ENCODE measurements at regions not wholly inside any gene's neighbourhood (a gene's known extent, or its start where the extent isn't known, plus 50 kb on each side); places are given as distances from the start of the nearest gene placed in this dataset.

GRCh38 chr3:194769020-194769643 lies 83.4 kb downstream of the FAM43A start:
- peak; percentile 98 for DNase-seq (ENCODE audit: low spot score)

DNA sequence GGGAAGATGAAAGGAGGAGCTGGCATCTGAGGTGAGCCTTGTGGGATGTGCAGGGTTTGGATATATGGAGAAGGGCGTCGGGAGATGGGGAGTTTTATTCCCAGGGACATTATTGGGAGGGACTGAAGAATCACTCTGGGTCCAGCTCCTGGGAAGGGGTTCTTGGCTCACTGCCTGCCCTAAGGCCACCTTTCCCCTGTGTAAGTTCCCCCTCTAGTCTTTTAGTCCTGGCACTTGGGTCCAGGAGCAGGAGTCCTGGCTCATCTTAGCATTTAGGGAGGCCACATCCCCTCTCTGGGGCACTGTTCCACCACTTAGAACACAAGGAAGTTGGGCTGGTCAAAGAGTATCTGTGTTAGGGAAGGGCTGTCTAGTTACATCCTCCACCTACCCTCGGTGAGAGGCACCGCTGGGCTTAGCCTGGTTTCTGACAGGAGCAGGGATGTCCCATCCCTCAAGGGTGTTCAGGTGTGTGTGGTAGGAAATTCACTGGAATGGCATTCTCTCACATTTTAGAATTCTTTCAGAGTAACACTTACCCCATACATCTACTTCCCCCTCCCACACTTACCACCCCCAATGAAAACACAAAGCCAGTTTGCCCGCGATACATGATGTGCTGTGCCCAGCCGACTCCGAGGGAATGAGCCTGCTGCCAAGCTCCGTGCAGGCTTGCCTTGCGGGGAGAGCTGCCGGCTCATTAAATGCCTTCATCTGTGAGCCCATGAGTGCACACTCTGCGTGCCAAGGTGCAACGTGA lies 86.7 kb downstream of the FAM43A start:
- DNase-seq (ENCODE audit: low spot score): no peak

DNA sequence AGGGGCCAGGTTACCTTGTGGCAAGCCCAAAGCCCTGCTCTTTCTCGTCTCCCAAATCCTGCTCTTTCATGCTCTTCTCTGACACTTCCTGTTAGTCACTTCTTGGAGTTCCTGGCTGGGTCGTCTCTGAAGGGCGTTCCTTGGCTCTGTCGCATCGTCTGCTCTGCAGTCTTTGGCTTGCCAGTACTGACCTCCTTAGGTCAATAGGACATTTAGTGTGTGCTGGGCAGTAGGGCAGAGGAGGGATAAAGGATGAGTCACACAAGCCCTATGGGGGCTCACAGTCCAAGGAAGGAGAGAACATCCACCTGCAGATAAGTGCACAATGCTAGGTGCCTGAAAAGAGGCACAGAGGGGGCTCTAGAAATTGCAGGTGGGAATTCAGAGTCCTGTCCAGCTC lies 87.5 kb downstream of the FAM43A start:
- peak; percentile 75 for DNase-seq (ENCODE audit: low spot score)

- peak; percentile 19 for DNase-seq (ENCODE audit: low spot score)
These were observed 88.2 kb downstream of the FAM43A start for GRCh38 chr3:194773771-194774455.

DNA sequence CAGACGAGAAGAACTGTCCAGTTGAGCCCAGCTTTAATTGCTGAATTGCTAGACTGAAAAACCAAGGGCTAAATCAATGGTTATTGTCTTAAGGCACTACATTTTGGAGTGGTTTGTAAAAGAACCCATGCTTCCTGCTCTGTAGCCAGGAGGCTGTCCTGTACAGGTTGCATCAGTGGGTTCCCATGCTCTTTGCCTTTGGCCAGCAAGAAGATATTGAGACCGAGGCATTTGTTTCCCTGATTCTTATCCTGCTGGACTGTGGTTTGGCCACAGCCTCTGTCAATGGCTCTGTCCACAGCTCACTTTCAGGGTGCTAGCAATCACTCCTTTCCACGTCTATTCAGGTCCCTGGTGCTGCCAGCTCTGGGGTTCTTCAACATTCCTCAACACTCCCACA lies 89.6 kb downstream of the FAM43A start:
- no peak for DNase-seq (ENCODE audit: low spot score)

GRCh38 chr3:194775731-194776130 lies 90.0 kb downstream of the FAM43A start:
- no peak for DNase-seq (ENCODE audit: low spot score)

GRCh38 chr3:194777729-194778128 lies 92.0 kb downstream of the FAM43A start:
- DNase-seq (ENCODE audit: low spot score): no peak

- peak; percentile 72 for DNase-seq (ENCODE audit: low spot score)
These were observed 94.1 kb downstream of the FAM43A start for GRCh38 chr3:194779729-194780224.

- no peak for DNase-seq (ENCODE audit: low spot score)
These were observed 95.0 kb downstream of the FAM43A start for GRCh38 chr3:194780706-194781105.

- DNase-seq (ENCODE audit: low spot score): no peak
These were observed 95.9 kb downstream of the FAM43A start for GRCh38 chr3:194781617-194782016.

DNA sequence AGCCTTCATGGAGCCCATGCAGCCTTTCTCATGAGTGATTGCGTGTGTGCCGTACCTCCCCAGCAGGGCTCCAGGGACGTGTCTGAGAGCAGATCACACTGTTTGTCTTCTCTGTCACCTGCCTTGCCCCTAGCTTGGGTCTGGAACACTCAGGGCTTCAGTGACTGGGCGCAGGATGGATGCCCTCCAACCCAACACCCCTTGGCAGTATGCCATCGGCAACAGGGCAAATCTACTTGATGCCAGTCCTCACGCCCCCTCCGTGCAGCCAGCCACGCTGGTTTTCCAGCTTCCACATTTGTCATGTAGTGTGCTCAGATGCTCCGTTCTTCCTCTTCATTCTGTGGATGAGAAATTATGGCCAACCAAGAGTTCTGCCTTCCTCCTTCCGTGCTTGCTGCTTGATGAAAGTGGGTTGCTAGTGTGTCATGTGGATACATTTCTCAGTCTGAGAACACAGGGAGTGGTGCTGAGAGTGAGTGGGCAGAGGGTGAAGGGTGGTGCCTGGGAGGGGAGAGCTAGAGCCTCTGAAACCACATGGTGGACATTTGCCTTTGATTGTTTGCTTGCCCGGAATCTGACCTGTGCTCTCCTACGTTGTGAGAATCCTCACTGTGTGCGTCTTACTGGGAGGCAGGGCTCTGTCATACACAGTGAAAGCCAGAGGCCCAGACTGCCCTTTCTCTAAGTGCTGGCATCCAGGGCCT lies 97.2 kb downstream of the FAM43A start:
- DNase-seq (ENCODE audit: low spot score): no peak

DNA sequence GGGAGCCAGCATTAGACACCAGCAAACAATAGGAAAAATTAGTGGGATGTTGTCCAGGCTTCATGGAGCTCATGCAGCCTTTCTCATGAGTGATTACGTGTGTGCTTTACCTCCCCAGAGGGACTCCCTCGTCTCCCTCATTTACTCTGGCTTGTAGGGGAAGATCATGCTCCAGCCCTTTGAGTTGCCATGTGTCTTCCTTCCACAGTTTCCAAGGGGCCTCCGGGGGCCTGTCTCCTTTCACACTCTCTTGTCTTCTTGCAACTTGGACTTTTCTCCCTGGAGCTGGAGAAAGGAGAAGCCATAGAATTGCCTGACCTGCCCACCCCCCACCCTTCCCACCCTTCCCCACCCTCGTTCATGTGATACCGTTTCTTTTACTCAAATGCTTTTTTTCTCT lies 98.7 kb downstream of the FAM43A start:
- no peak for DNase-seq (ENCODE audit: low spot score)

DNA sequence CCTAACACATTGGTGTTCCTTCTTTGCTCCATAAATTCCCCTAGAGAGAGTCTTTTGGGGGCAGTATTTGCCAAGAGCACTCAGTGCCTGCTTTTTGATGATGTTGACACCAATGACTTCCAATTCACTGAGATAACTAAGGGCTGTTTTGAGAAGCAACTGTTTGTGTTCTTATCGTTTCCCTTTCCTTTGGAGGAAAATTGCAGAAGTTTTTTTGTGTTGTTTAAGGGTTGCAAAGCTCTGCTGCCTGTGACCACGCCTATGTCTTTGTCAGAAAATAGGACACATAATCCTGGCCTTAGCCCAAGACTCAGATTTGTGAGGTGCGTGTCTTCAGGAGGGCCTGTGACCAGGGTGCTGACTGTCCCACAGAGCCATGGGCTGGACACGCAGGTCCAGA lies 99.6 kb downstream of the FAM43A start:
- DNase-seq (ENCODE audit: low spot score): no peak

GRCh38 chr3:194787072-194787471 lies 101.4 kb downstream of the FAM43A start:
- no peak for DNase-seq (ENCODE audit: low spot score)

DNA sequence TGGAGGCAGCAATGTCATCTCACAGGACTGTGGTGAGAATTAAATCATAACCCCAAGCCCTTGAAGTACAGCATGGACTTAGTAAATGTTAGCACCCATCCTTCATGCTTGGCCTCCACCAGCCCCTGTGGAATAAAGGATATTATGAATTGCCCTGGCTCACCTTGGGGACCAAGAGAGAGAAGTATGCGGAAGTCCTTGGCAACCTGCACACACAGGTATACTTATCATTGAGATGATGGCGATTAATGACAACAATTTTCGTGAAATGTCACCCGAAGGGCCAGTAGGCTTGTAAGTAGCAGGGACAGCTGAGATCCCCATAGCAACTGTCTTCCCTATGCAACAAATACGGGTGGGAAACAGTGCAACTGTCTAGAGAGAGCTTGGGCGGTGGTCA lies 102.0 kb downstream of the FAM43A start:
- DNase-seq (ENCODE audit: low spot score): no peak

- no peak for DNase-seq (ENCODE audit: low spot score)
These were observed 106.7 kb downstream of the FAM43A start for GRCh38 chr3:194792368-194792767.

- no peak for DNase-seq (ENCODE audit: low spot score)
These were observed 112.0 kb downstream of the FAM43A start for GRCh38 chr3:194797555-194798250.

DNA sequence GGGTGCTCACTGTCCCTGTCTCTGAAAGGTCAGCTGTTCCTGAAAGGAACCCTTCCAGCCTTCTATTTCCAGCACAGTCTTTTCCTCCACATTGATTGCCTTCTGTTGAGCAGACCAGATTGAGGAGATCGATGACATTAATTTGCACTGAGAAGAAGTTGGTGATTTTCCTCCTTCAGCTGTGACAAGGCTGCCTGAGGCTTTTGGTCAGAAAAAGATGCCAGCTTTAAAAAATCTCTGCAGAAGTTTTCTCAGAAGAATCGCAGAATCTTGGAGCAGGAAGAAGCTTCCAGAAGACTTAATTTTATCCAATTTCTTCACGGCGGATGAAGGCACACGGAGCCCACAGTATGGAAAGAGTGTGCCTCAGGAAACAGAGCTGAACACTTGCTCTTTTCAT lies 112.8 kb downstream of the FAM43A start:
- DNase-seq (ENCODE audit: low spot score): no peak

GRCh38 chr3:194800002-194800401 lies 114.3 kb downstream of the FAM43A start:
- DNase-seq (ENCODE audit: low spot score): no peak

GRCh38 chr3:194801461-194802432 lies 116.1 kb downstream of the FAM43A start:
- no peak for DNase-seq (ENCODE audit: low spot score)
